SK-N-SH (cell line): ENCODE measurements at regions not wholly inside any gene's neighbourhood (a gene's known extent, or its start where the extent isn't known, plus 50 kb on each side); places are given as distances from the start of the nearest gene placed in this dataset.

Source experiments
- CTCF ChIP-seq: fragments of 200-600 bp; sonication (generic); IDR thresholded peaks from 2 replicates; pipeline ENCODE4 v1.6.1; 2017; ENCODE audit warnings: antibody characterized with exemption, mild to moderate bottlenecking, moderate library complexity
- RCOR1 ChIP-seq: fragments of 150-350 bp; IDR thresholded peaks from 2 replicates; pipeline ENCODE4 v1.6.1; 2017; ENCODE audit warnings: antibody characterized with exemption, low read length
- SMC3 ChIP-seq: IDR thresholded peaks from 2 replicates; pipeline ENCODE4 v1.6.1; 2012; ENCODE audit warnings: low read depth, low read length, improper control_type of control experiment

- no peak for TF ChIP-seq RCOR1
- no peak for TF ChIP-seq CTCF
- no peak for TF ChIP-seq SMC3
Measured at GRCh38 chr5:92543201-92543600, 1037.8 kb downstream of the NR2F1-AS1 start.
